K562 (cell line): ENCODE measurements at regions not wholly inside any gene's neighbourhood (a gene's known extent, or its start where the extent isn't known, plus 50 kb on each side); places are given as distances from the start of the nearest gene placed in this dataset.

Source experiments
- ATAC-seq: fragments of 200-7000 bp; cut with Tn5 transposase; 3 replicates; pipeline ENCODE4 v1.9.1; 2020; ENCODE audit warnings: moderate library complexity
- BruUV-seq: library from RNA; stranded (reverse); fragments of 400-500 nt; replicated peaks from 2 replicates; lab custom pipeline; 2021; lab: Mats Ljungman, UMichigan
- CTCF ChIA-PET: fragments of 300-600 bp; formaldehyde crosslinking; extraction: SDS; loops from one replicate; lab custom pipeline; 2021; ENCODE audit warnings: low intra/inter-chr PET ratio; lab: Yijun Ruan, JAX
- POLR2A ChIA-PET: fragments of 300-600, 350-650 bp; sonication (Branson Sonifier 250); formaldehyde crosslinking; extraction: SDS; loops from one replicate; lab custom pipeline; 2021; ENCODE audit warnings: antibody characterized with exemption, inconsistent platforms; lab: Yijun Ruan, JAX
- DNase-seq, 4 experiments: peaks; one replicate each; pipeline versions ENCODE4 v3.0.0 to v3.0.0-alpha.2; 2011 to 2018; ENCODE audit warnings: low spot score in 3 of 4, mixed read lengths in 3 of 4; ENCODE audit errors: extremely low read depth in 1 of 4
- FAIRE-seq: peaks from 2 replicates; lab custom pipeline; 2011; peaks lifted over from hg19 to GRCh38; lab: Jason Lieb, UNC
- H2AFZ ChIP-seq: 2 replicates; pipeline ENCODE4 v1.6.0; 2011; ENCODE audit warnings: low read depth, low read length, control low read depth, inconsistent platforms
- H3K27ac ChIP-seq: fragments of 200-600 bp; 3 replicates; pipeline ENCODE4 v1.8.0; 2011; ENCODE audit warnings: low read depth, mild to moderate bottlenecking, control low read depth, inconsistent platforms, low read length, moderate library complexity, mixed read lengths; ENCODE audit errors: extremely low read depth
- H3K27me3 ChIP-seq, 2 experiments: fragments of 300-600 bp in 1 of 2; 2 replicates in 1 of 2; 3 replicates in 1 of 2; pipeline versions ENCODE4 v1.6.0 to v1.8.0; 2011; ENCODE audit warnings: inconsistent platforms in 2 of 2, low read length in 2 of 2, mild to moderate bottlenecking in 1 of 2, mixed read lengths in 1 of 2, moderate library complexity in 1 of 2; ENCODE audit not compliant: control insufficient read depth in 2 of 2, insufficient read depth in 2 of 2
- H3K36me3 ChIP-seq: fragments of 300-600 bp; 3 replicates; pipeline ENCODE4 v1.8.0; 2011; ENCODE audit warnings: mild to moderate bottlenecking, low read length, inconsistent platforms; ENCODE audit not compliant: control insufficient read depth, insufficient read depth
- H3K4me1 ChIP-seq, 2 experiments: fragments of 200-600 bp in 1 of 2; replicated peaks in 1 of 2; 2 replicates in 1 of 2; 3 replicates in 1 of 2; pipeline versions ENCODE4 v1.5.1 to v1.8.0; 2011; ENCODE audit warnings: inconsistent platforms in 2 of 2, low read length in 2 of 2, mild to moderate bottlenecking in 1 of 2, mixed read lengths in 1 of 2, moderate library complexity in 1 of 2; ENCODE audit not compliant: control insufficient read depth in 2 of 2, insufficient read depth in 2 of 2
- H3K4me2 ChIP-seq: 2 replicates; pipeline ENCODE4 v1.6.1; 2011; ENCODE audit warnings: low read length, control low read depth, inconsistent platforms, mixed read lengths; ENCODE audit not compliant: insufficient read depth
- H3K4me3 ChIP-seq: fragments of 200-600 bp; sonication (generic), shearing (Covaris generic); 2 replicates; pipeline ENCODE4 v1.5.1; 2016; ENCODE audit warnings: control low read depth, inconsistent platforms
- H3K79me2 ChIP-seq: fragments of 200-600 bp; 3 replicates; pipeline ENCODE4 v1.8.0; 2011; ENCODE audit warnings: low read length, inconsistent platforms; ENCODE audit not compliant: control insufficient read depth, insufficient read depth
- H3K9ac ChIP-seq, 2 experiments: 2 replicates each; pipeline versions ENCODE4 v1.6.0 to v1.6.1; 2011; ENCODE audit warnings: low read depth in 2 of 2, low read length in 2 of 2, control low read depth in 1 of 2, inconsistent platforms in 1 of 2, mild to moderate bottlenecking in 1 of 2, mixed read lengths in 1 of 2; ENCODE audit not compliant: insufficient read depth in 1 of 2
- H3K9me1 ChIP-seq: one replicate; pipeline ENCODE4 v1.6.0; 2011; ENCODE audit warnings: inconsistent platforms, mild to moderate bottlenecking, low read length, moderate library complexity; ENCODE audit not compliant: control insufficient read depth, insufficient read depth
- H3K9me3 ChIP-seq: replicated peaks from 2 replicates; pipeline ENCODE4 v1.5.1; 2011; ENCODE audit warnings: low read depth, low read length, inconsistent platforms; ENCODE audit not compliant: control insufficient read depth, insufficient read depth
- H4K20me1 ChIP-seq: replicated peaks from 2 replicates; pipeline ENCODE4 v1.6.1; 2011; ENCODE audit warnings: low read length, inconsistent platforms, mixed read lengths; ENCODE audit not compliant: control insufficient read depth, insufficient read depth
- CREB3 ChIP-seq: fragments of 450-650 bp; conservative IDR thresholded peaks from 2 replicates; pipeline ENCODE4 v1.6.1; 2016; ENCODE audit warnings: missing genetic modification characterization, low read depth, mild to moderate bottlenecking, missing compliant biosample characterization, moderate library complexity
- LCOR ChIP-seq: sonication (generic); formaldehyde crosslinking; IDR thresholded peaks from 2 replicates; pipeline ENCODE4 v1.8.0; 2022; ENCODE audit warnings: mild to moderate bottlenecking, missing genetic modification reagents
- NCOA4 ChIP-seq: fragments of 450-650 bp; IDR thresholded peaks from 2 replicates; pipeline ENCODE4 v1.6.1; 2018; ENCODE audit warnings: mild to moderate bottlenecking; ENCODE audit not compliant: partially characterized antibody
- PHB2 ChIP-seq: fragments of 450-650 bp; IDR thresholded peaks from 2 replicates; pipeline ENCODE4 v1.6.1; 2017; ENCODE audit warnings: low read depth
- PHF20 ChIP-seq: fragments of 450-650 bp; IDR thresholded peaks from 2 replicates; pipeline ENCODE4 v1.6.1; 2018; ENCODE audit not compliant: partially characterized antibody
- PREB ChIP-seq: sonication (generic); formaldehyde crosslinking; IDR thresholded peaks from 2 replicates; pipeline ENCODE4 v1.8.1; 2023; ENCODE audit warnings: mild to moderate bottlenecking, missing genetic modification reagents
- RBM34 ChIP-seq: fragments of 200-400 bp; formaldehyde crosslinking; IDR thresholded peaks from 2 replicates; pipeline ENCODE4 v1.6.1; 2018; ENCODE audit warnings: low read length, borderline replicate concordance; ENCODE audit not compliant: insufficient read depth
- RNF219 ChIP-seq: fragments of 250-450 bp; sonication (Bioruptor Pico); IDR thresholded peaks from 2 replicates; pipeline ENCODE4 v1.5.0; 2022; ENCODE audit warnings: mild to moderate bottlenecking
- SNIP1 ChIP-seq: fragments of 450-650 bp; IDR thresholded peaks from 2 replicates; pipeline ENCODE4 v1.7.1; 2017; ENCODE audit warnings: low read depth, mild to moderate bottlenecking
- SPI1 ChIP-seq: IDR thresholded peaks from 2 replicates; pipeline ENCODE4 v1.6.1; 2011; ENCODE audit warnings: low read depth, low read length, control low read depth, borderline replicate concordance
- ZNF507 ChIP-seq: conservative IDR thresholded peaks from 2 replicates; pipeline ENCODE4 v1.6.1; 2017; ENCODE audit warnings: missing genetic modification characterization, missing compliant biosample characterization
- WGBS: fragments of 100-300 bp; shearing (Covaris generic); methylation state at CpG from one replicate; pipeline ENCODE4 v1.1.6; 2016; ENCODE audit warnings: low coverage, mixed read lengths; ENCODE audit not compliant: insufficient coverage; ENCODE audit errors: missing lambda C conversion rate; 5-methylcytosine and 5-hydroxymethylcytosine counted together
- in situ Hi-C: fragments of 300-500 bp; cut with MboI; formaldehyde crosslinking; loops from 4 replicates; pipeline ENCODE4 v1.15.0; 2018; ENCODE audit warnings: inconsistent platforms, mixed read lengths
- intact Hi-C: fragments of 100-400 bp; cut with micrococcal nuclease; formaldehyde crosslinking; loops from 2 replicates; pipeline ENCODE4 v1.14.2; 2022

- peak; percentile 26 for ATAC-seq
- Histone ChIP-seq H2AFZ (no peak overlapping the region), H3K27ac (no peak overlapping the region), H3K27me3 (peaks cover 5 to 10% of the 10 kb centered on the region in 2 experiments; a peak in 4 of 5 replicates), H3K36me3 (no peaks in the 10 kb centered on the region), H3K4me2 (no peak overlapping the region), H3K9me3 (peaks cover 5% of the 10 kb centered on the region), H3K4me3 (no peak overlapping the region), H3K9me1 (no peaks in the 10 kb centered on the region), H3K9ac (no peak overlapping the region), H3K4me1 (peaks cover 0 to 4% of the 10 kb centered on the region in 2 experiments; a peak in 2 of 5 replicates), H4K20me1 (no peaks in the 10 kb centered on the region), H3K79me2 (no peaks in the 10 kb centered on the region)
- POLR2A ChIA-PET = no interaction called here
- CTCF ChIA-PET = no interaction called here
- no peak for FAIRE-seq
- in situ Hi-C loops = no loop called here
- WGBS = 31% methylated on average over 5 of the region's 5 CpGs
- intact Hi-C loops = no loop called here
- no peak for DNase-seq
- no TSS peak for BruUV-seq
- TF ChIP-seq RNF219 (no peak), SNIP1 (no peak), PREB (CRISPR knock-in tag) (no peak), ZNF507 (tag) (no peak), CREB3 (tag) (no peak), NCOA4 (no peak), PHB2 (no peak), LCOR (CRISPR knock-in tag) (no peak), PHF20 (no peak), SPI1 (no peak), RBM34 (no peak)
Measured at GRCh38 chr7:152543799-152544198, 108.0 kb upstream of the KMT2C start.
